MCF 10A (cell line): ENCODE measurements at regions not wholly inside any gene's neighbourhood (a gene's known extent, or its start where the extent isn't known, plus 50 kb on each side); places are given as distances from the start of the nearest gene placed in this dataset.

Experiments used
- BruUV-seq: library from RNA; stranded (reverse); fragments of 400-500 nt; replicated peaks from 2 replicates; lab custom pipeline; 2021; lab: Mats Ljungman, UMichigan
- CTCF ChIA-PET: fragments of 300-600 bp; sonication (Branson Sonifier 250); formaldehyde crosslinking; extraction: SDS; loops from one replicate; lab custom pipeline; 2021; ENCODE audit warnings: antibody characterized with exemption, inconsistent platforms; lab: Yijun Ruan, JAX
- POLR2A ChIA-PET: fragments of 300-600, 350-650 bp; sonication (Branson Sonifier 250); formaldehyde crosslinking; extraction: SDS; loops from one replicate; lab custom pipeline; 2020; ENCODE audit warnings: antibody characterized with exemption, inconsistent platforms; lab: Yijun Ruan, JAX
- DNase-seq: peaks from one replicate; pipeline ENCODE4 v3.0.0-alpha.2; 2018; ENCODE audit not compliant: unreplicated experiment
- H3K27ac Mint-ChIP-seq: one replicate; pipeline ENCODE4 v1.8.0; 2022; ENCODE audit warnings: mild to moderate bottlenecking, low read depth, mixed read lengths; ENCODE audit not compliant: unreplicated experiment
- H3K27me3 Mint-ChIP-seq: one replicate; pipeline ENCODE4 v1.8.0; 2022; ENCODE audit warnings: mixed read lengths; ENCODE audit not compliant: insufficient read depth, unreplicated experiment
- H3K36me3 Mint-ChIP-seq: one replicate; pipeline ENCODE4 v1.8.0; 2022; ENCODE audit warnings: mild to moderate bottlenecking, moderate library complexity, mixed read lengths; ENCODE audit not compliant: insufficient read depth, unreplicated experiment
- H3K4me1 Mint-ChIP-seq: one replicate; pipeline ENCODE4 v1.8.0; 2022; ENCODE audit warnings: mixed read lengths; ENCODE audit not compliant: insufficient read depth, unreplicated experiment
- H3K4me3 Mint-ChIP-seq: one replicate; pipeline ENCODE4 v1.8.0; 2022; ENCODE audit warnings: mild to moderate bottlenecking, moderate library complexity, mixed read lengths; ENCODE audit not compliant: unreplicated experiment
- H3K9me3 Mint-ChIP-seq: one replicate; pipeline ENCODE4 v1.8.0; 2022; ENCODE audit warnings: mixed read lengths; ENCODE audit not compliant: unreplicated experiment
- intact Hi-C: fragments of 100-400 bp; cut with micrococcal nuclease; formaldehyde crosslinking; loops from 2 replicates; pipeline ENCODE4 v1.14.1; 2022
- TF ChIP-seq, protein P1 (sequence below): fragments of 200-600 bp; IDR thresholded peaks from one replicate; pipeline ENCODE4 v1.8.0; 2022; ENCODE audit warnings: antibody characterized with exemption, mild to moderate bottlenecking; ENCODE audit not compliant: unreplicated experiment

DNA sequence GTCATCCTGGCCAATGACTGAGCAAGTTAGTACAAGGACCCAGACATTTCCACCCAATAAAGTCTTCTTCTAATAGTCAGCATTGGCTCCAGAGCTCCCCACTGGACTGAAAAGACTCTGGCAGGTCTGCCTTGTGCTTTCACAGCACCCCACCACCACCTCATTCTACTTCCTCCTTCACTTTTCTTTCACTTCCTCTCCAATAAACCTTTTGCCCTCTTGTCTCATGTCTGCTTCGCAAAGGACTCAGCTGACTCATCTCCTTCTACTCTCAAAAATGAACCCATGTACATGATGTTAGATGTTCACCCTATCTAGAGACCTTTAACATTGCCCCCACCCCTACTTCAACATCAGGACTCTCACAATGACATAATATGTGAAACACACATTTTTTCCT lies 181.0 kb upstream of the PPP2R3A start:
- ChIA-PET POLR2A (no interaction called here), CTCF (interaction anchor here (0.5 to 0.9 kb wide), 3 partner anchors 9 to 1251 kb away, joined by 3 read pairs; no protein-coding TSS in a partner anchor)
- Mint-ChIP-seq H3K4me1 (no peaks in the 10 kb centered on the region), H3K27ac (no peak overlapping the region), H3K36me3 (no peaks in the 10 kb centered on the region), H3K27me3 (no peaks in the 10 kb centered on the region), H3K9me3 (no peaks in the 10 kb centered on the region), H3K4me3 (no peak overlapping the region)
- DNase-seq: no peak
- TF ChIP-seq, protein P1, sequence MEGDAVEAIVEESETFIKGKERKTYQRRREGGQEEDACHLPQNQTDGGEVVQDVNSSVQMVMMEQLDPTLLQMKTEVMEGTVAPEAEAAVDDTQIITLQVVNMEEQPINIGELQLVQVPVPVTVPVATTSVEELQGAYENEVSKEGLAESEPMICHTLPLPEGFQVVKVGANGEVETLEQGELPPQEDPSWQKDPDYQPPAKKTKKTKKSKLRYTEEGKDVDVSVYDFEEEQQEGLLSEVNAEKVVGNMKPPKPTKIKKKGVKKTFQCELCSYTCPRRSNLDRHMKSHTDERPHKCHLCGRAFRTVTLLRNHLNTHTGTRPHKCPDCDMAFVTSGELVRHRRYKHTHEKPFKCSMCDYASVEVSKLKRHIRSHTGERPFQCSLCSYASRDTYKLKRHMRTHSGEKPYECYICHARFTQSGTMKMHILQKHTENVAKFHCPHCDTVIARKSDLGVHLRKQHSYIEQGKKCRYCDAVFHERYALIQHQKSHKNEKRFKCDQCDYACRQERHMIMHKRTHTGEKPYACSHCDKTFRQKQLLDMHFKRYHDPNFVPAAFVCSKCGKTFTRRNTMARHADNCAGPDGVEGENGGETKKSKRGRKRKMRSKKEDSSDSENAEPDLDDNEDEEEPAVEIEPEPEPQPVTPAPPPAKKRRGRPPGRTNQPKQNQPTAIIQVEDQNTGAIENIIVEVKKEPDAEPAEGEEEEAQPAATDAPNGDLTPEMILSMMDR: no peak
- BruUV-seq: no TSS peak
- intact Hi-C loops: no loop called here

DNA sequence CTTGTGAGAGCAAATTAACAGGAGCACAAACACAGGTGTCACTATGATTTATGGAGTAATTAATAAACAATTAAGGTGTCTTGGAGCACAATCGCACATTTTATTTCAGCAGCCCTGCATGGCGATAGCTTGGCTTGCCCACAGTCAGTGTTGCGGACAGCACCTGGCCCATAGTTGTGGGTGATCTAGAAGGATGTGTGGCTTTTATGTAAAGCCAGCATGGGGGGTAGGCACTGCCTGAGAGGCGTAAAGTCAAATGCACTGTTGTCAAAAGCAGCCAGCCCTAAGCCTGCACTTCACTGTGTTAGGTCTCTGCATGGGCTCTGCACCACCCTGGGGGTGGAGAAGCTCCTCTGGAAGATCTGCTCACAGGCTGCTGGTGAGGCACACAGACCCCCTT lies 177.4 kb upstream of the PPP2R3A start:
- CTCF ChIA-PET: interaction anchor here (0.6 kb wide), 1 partner anchor 24 kb away, joined by 6 read pairs; no protein-coding TSS in a partner anchor
- POLR2A ChIA-PET: no interaction called here
- no peak for DNase-seq
- TF ChIP-seq, protein P1: no peak
- Mint-ChIP-seq H3K27ac (no peak overlapping the region), H3K4me1 (no peaks in the 10 kb centered on the region), H3K36me3 (no peaks in the 10 kb centered on the region), H3K9me3 (no peaks in the 10 kb centered on the region), H3K27me3 (no peaks in the 10 kb centered on the region), H3K4me3 (no peak overlapping the region)
- intact Hi-C loops: no loop called here
- BruUV-seq: no TSS peak

DNA sequence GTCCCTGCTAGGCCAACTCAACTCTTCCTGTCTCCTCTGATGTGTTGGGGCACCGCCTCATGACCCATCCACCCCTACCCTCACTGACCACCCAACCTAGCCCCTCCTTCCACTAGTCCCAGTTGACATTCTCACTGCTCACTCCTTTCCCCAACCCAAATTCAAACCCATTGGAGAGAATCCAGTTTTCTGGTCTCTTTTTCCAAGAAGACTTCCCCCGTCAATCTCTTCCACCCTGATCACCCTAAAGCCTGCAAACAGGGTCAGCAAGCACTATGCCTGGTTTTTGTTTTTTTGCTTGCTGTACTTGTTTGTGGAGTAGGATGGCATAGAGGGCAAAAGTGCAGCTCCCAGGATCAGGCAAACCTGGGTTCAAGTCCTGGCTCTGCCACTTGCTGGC lies 176.6 kb upstream of the PPP2R3A start:
- no peaks in the 10 kb centered on the region for H3K9me3 Mint-ChIP-seq
- intact Hi-C loops: no loop called here
- no TSS peak for BruUV-seq
- no peaks in the 10 kb centered on the region for H3K27me3 Mint-ChIP-seq
- no peaks in the 10 kb centered on the region for H3K36me3 Mint-ChIP-seq
- ChIA-PET POLR2A (no interaction called here), CTCF (no interaction called here)
- no peak overlapping the region for H3K4me3 Mint-ChIP-seq
- no peaks in the 10 kb centered on the region for H3K4me1 Mint-ChIP-seq
- TF ChIP-seq, protein P1: no peak
- H3K27ac Mint-ChIP-seq: no peak overlapping the region
- no peak for DNase-seq

DNA sequence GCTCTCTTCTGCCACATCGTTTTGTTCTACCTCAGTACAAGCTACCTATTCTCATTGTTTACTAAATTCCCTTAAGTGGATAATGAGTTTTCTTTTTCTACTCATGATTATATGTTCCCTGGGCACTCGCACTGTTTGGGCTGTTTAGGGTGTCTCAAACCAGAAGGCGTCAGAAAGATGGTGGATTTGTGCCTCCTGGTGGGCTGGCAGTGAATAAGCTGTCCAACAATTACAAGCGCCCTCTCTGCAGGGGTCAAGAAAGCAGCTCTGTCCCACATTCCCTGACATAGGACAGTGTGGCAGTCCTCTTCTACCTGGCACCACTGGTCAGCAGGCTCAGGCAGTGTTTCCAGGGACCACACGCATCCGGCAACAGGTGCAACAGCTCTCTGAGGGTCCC lies 173.4 kb upstream of the PPP2R3A start:
- H3K4me1 Mint-ChIP-seq: no peaks in the 10 kb centered on the region
- H3K36me3 Mint-ChIP-seq: no peaks in the 10 kb centered on the region
- CTCF ChIA-PET: interaction anchor here (1.2 kb wide), 1 partner anchor 1192 kb away, joined by 3 read pairs; no protein-coding TSS in a partner anchor

More for the DNA sequence above, 173.4 kb upstream of the PPP2R3A start:
- TF ChIP-seq, protein P1: no peak
- no peak overlapping the region for H3K4me3 Mint-ChIP-seq
- H3K27ac Mint-ChIP-seq: no peak overlapping the region
- no peaks in the 10 kb centered on the region for H3K27me3 Mint-ChIP-seq
- no TSS peak for BruUV-seq
- DNase-seq: no peak
- POLR2A ChIA-PET: interaction anchor here (0.6 kb wide), 1 partner anchor 1494 kb away, joined by 3 read pairs; no protein-coding TSS in a partner anchor
- H3K9me3 Mint-ChIP-seq: no peaks in the 10 kb centered on the region
- intact Hi-C loops: no loop called here
